ENCODE measurements at regions not wholly inside any gene's neighbourhood (a gene's known extent, or its start where the extent isn't known, plus 50 kb on each side); places are given as distances from the start of the nearest gene placed in this dataset.

- Mint-ChIP-seq H3K9me3 (ENCODE audit: unreplicated experiment) (no peaks in the 10 kb centered on the region), H3K36me3 (ENCODE audit: low read depth, unreplicated experiment) (no peaks in the 10 kb centered on the region), H3K27me3 (ENCODE audit: unreplicated experiment) (no peaks in the 10 kb centered on the region), H3K4me3 (ENCODE audit: unreplicated experiment) (no peak overlapping the region), H3K27ac (ENCODE audit: unreplicated experiment) (no peak overlapping the region), H3K4me1 (ENCODE audit: unreplicated experiment) (no peaks in the 10 kb centered on the region)
- TF ChIP-seq, protein P1, sequence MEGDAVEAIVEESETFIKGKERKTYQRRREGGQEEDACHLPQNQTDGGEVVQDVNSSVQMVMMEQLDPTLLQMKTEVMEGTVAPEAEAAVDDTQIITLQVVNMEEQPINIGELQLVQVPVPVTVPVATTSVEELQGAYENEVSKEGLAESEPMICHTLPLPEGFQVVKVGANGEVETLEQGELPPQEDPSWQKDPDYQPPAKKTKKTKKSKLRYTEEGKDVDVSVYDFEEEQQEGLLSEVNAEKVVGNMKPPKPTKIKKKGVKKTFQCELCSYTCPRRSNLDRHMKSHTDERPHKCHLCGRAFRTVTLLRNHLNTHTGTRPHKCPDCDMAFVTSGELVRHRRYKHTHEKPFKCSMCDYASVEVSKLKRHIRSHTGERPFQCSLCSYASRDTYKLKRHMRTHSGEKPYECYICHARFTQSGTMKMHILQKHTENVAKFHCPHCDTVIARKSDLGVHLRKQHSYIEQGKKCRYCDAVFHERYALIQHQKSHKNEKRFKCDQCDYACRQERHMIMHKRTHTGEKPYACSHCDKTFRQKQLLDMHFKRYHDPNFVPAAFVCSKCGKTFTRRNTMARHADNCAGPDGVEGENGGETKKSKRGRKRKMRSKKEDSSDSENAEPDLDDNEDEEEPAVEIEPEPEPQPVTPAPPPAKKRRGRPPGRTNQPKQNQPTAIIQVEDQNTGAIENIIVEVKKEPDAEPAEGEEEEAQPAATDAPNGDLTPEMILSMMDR (IDR thresholded peaks at IDR 0.05; ENCODE audit: unreplicated experiment): no peak
- DNase-seq (ENCODE audit: low spot score): no peak
Observed at GRCh38 chr2:225272173-225272572, 127.3 kb upstream of the NYAP2 start.

DNA sequence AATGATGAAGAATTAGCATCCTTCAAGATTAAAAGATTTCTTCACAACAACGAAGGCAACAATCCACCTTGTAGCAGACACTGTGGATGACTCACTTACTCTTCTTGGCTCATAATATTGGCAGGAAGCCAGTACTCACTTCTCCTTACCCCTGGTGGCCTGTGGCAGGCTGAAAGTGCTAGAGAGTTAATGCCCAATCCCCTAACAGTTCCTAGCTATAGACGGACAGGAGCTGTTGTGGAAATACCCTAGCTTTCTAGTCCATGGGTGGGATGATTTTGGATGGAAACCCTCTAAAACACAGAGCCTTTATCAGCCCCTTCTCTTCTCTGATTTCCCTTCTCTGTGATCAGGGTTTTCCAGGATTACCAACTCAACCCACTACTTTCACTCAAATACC lies 128.6 kb upstream of the NYAP2 start:
- Mint-ChIP-seq H3K4me1 (ENCODE audit: unreplicated experiment) (no peaks in the 10 kb centered on the region), H3K27me3 (ENCODE audit: unreplicated experiment) (no peaks in the 10 kb centered on the region), H3K36me3 (ENCODE audit: low read depth, unreplicated experiment) (no peaks in the 10 kb centered on the region), H3K9me3 (ENCODE audit: unreplicated experiment) (no peaks in the 10 kb centered on the region), H3K27ac (ENCODE audit: unreplicated experiment) (no peak overlapping the region), H3K4me3 (ENCODE audit: unreplicated experiment) (no peak overlapping the region)
- TF ChIP-seq, protein P1 (IDR thresholded peaks at IDR 0.05; ENCODE audit: unreplicated experiment): no peak
- no peak for DNase-seq (ENCODE audit: low spot score)

GRCh38 chr2:225270053-225270452 lies 129.5 kb upstream of the NYAP2 start:
- Mint-ChIP-seq H3K27me3 (ENCODE audit: unreplicated experiment) (no peaks in the 10 kb centered on the region), H3K27ac (ENCODE audit: unreplicated experiment) (no peak overlapping the region), H3K36me3 (ENCODE audit: low read depth, unreplicated experiment) (no peaks in the 10 kb centered on the region), H3K4me1 (ENCODE audit: unreplicated experiment) (no peaks in the 10 kb centered on the region), H3K9me3 (ENCODE audit: unreplicated experiment) (no peaks in the 10 kb centered on the region), H3K4me3 (ENCODE audit: unreplicated experiment) (no peak overlapping the region)
- DNase-seq (ENCODE audit: low spot score): no peak
- TF ChIP-seq, protein P1 (IDR thresholded peaks at IDR 0.05; ENCODE audit: unreplicated experiment): no peak

GRCh38 chr2:225254363-225254762 lies 145.1 kb upstream of the NYAP2 start:
- TF ChIP-seq, protein P1 (IDR thresholded peaks at IDR 0.05; ENCODE audit: unreplicated experiment): no peak
- H3K27ac Mint-ChIP-seq (ENCODE audit: unreplicated experiment): no peak overlapping the region

DNA sequence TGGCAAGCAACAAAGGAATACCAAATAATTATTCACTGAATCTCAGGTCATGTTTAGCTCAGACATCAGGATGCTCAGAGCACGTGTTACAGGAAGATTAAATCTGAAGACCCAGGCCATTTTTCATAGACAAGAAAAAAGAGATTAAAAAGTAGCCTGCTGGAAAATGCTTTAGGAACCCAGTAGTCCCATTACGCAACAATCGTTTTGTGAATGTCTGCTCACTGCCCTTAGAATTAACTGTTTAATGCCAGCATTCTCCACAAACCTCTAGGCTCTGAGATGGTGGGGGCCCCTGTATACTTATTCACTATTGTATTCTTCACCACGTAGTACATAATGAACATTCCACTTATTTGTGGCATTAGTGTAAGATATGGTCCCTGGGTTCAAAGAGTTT lies 154.6 kb upstream of the NYAP2 start:
- H3K36me3 Mint-ChIP-seq (ENCODE audit: low read depth, unreplicated experiment): no peaks in the 10 kb centered on the region
- no peaks in the 10 kb centered on the region for H3K9me3 Mint-ChIP-seq (ENCODE audit: unreplicated experiment)
- H3K27me3 Mint-ChIP-seq (ENCODE audit: unreplicated experiment): peaks cover 1% of the 10 kb centered on the region
- H3K4me1 Mint-ChIP-seq (ENCODE audit: unreplicated experiment): no peaks in the 10 kb centered on the region
- no peak overlapping the region for H3K27ac Mint-ChIP-seq (ENCODE audit: unreplicated experiment)
- no peak overlapping the region for H3K4me3 Mint-ChIP-seq (ENCODE audit: unreplicated experiment)
- TF ChIP-seq, protein P1 (IDR thresholded peaks at IDR 0.05; ENCODE audit: unreplicated experiment): no peak
- no peak for DNase-seq (ENCODE audit: low spot score)

More at GRCh38 chr2:225254363-225254762, 145.1 kb upstream of the NYAP2 start:
- Mint-ChIP-seq H3K4me3 (ENCODE audit: unreplicated experiment) (no peak overlapping the region), H3K36me3 (ENCODE audit: low read depth, unreplicated experiment) (no peaks in the 10 kb centered on the region), H3K4me1 (ENCODE audit: unreplicated experiment) (peaks cover 25% of the 10 kb centered on the region), H3K9me3 (ENCODE audit: unreplicated experiment) (peaks cover 4% of the 10 kb centered on the region), H3K27me3 (ENCODE audit: unreplicated experiment) (no peaks in the 10 kb centered on the region)
- no peak for DNase-seq (ENCODE audit: low spot score)

Measured in endothelial cell (in vitro differentiated cells).